ENCODE measurements at regions not wholly inside any gene's neighbourhood (a gene's known extent, or its start where the extent isn't known, plus 50 kb on each side); places are given as distances from the start of the nearest gene placed in this dataset.

DNA sequence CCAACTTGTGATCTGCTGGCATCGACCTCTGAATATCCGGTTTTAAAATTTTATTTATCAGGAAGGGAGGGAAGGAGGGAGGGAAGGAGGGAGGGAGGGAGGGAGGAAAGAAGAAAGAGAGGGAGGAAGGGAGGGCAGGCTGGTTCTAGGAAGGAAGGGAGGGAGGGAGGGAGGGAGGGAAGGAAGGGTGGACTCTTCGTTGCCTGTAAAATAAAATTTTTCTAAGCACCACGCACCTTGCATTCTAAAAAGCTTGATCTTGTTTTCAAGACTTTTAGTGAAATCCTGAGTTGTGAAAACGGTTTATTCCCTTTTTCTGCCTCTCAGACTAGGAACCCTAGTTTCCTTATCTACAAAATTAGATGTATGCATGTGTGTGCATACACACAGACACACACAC is 101.7 kb upstream of the RAP2B start:
- Histone ChIP-seq H3K27ac (ENCODE audit: low read depth, low read length) (no peak overlapping the region), H3K9ac (ENCODE audit: low read depth in 1 of 3, low read length in 3 of 3) (no peak overlapping the region)

DNA sequence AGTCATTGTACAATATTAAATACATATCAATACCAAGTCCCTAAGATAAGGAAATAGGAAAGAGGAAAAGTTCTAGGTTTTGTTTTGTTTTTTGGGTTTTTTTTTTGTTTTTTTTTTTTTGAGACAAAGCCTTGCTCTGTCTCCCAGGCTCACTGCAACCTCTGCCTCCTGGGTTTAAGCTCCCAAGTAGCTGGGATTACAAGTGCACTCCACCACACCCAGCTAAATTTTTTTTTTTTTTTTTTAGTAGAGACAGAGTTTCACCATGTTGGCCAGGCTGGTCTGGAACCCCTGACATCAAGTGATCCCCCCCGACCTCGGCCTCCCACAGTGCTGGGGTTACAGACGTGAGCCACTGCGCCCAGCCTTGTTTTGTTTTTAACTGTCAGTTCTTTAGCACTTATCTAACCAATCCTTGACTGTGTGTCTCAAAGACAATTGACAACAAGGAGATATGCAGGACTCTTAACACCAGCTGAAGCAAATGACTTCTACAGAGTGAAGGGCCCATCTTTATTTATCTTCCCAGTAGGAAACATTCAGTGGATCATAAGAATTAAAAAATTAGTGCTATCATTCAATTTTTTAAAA is 100.0 kb upstream of the RAP2B start:
- H3K27me3 ChIP-seq (ENCODE audit: control insufficient read depth in 3 of 3, insufficient read depth in 3 of 3, low read length in 3 of 3), result no peaks in the 10 kb centered on the region
- H3K9ac ChIP-seq (ENCODE audit: low read depth in 1 of 3, low read length in 3 of 3), result no peak overlapping the region
- H3K27ac ChIP-seq (ENCODE audit: low read depth, low read length), result no peak overlapping the region
- H3K9me3 ChIP-seq (ENCODE audit: control insufficient read depth in 3 of 3, low read length in 3 of 3), result no peaks in the 10 kb centered on the region
- H3K4me1 ChIP-seq (ENCODE audit: control insufficient read depth in 3 of 3, insufficient read depth in 3 of 3, low read length in 3 of 3), result no peaks in the 10 kb centered on the region
- no peaks in the 10 kb centered on the region for H3K36me3 ChIP-seq (ENCODE audit: control insufficient read depth in 3 of 3, insufficient read depth in 3 of 3, low read length in 3 of 3)
- H3K4me3 ChIP-seq (ENCODE audit: low read length in 3 of 3), result no peak overlapping the region

More for the DNA sequence above, 101.7 kb upstream of the RAP2B start:
- Histone ChIP-seq H3K4me3 (ENCODE audit: low read length in 3 of 3) (no peak overlapping the region), H3K36me3 (ENCODE audit: control insufficient read depth in 3 of 3, insufficient read depth in 3 of 3, low read length in 3 of 3) (no peaks in the 10 kb centered on the region), H3K27me3 (ENCODE audit: control insufficient read depth in 3 of 3, insufficient read depth in 3 of 3, low read length in 3 of 3) (no peaks in the 10 kb centered on the region), H3K9me3 (ENCODE audit: control insufficient read depth in 3 of 3, low read length in 3 of 3) (no peaks in the 10 kb centered on the region), H3K4me1 (ENCODE audit: control insufficient read depth in 3 of 3, insufficient read depth in 3 of 3, low read length in 3 of 3) (no peaks in the 10 kb centered on the region)

DNA sequence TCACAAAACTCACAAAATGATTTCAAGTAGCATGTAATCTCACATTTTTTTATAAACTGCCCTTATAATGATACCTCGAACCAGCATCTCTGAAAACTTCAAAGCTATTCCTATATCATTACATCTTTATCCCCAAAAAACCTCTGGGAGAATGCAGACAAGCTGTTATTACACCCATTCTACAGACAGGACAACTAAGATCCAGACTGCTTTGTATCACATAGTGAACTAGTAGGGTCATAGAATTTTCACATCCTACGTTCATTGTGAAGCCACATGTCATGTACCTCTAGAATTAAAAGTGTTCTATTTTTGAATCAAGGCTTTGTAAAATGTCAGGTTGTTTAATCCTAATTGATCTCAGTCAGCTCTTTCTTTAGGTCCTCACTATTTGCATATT is 98.7 kb upstream of the RAP2B start:
- Histone ChIP-seq H3K27me3 (ENCODE audit: control insufficient read depth in 3 of 3, insufficient read depth in 3 of 3, low read length in 3 of 3) (no peaks in the 10 kb centered on the region), H3K27ac (ENCODE audit: low read depth, low read length) (no peak overlapping the region), H3K36me3 (ENCODE audit: control insufficient read depth in 3 of 3, insufficient read depth in 3 of 3, low read length in 3 of 3) (no peaks in the 10 kb centered on the region), H3K4me1 (ENCODE audit: control insufficient read depth in 3 of 3, insufficient read depth in 3 of 3, low read length in 3 of 3) (no peaks in the 10 kb centered on the region), H3K9ac (ENCODE audit: low read depth in 1 of 3, low read length in 3 of 3) (no peak overlapping the region), H3K9me3 (ENCODE audit: control insufficient read depth in 3 of 3, low read length in 3 of 3) (no peaks in the 10 kb centered on the region), H3K4me3 (ENCODE audit: low read length in 3 of 3) (no peak overlapping the region)

DNA sequence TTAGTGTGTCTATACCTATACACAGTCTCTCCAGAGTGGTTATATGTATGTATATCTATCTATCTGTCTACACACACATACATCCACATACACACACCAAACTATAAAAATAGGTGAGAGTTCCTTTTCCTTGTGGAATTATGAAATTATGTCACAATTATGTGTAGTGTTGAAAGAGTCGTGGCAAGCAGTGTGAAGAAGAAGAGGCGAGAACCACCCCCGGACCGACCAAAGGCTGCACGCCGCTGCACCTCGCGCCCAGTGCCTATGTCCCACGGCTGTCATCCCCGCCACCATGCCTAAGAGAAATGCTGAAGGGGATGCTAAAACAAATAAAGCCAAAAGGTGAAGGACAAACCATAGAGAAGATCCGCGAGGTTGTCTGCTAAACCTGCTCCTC is 95.0 kb upstream of the RAP2B start:
- Histone ChIP-seq H3K9me3 (ENCODE audit: control insufficient read depth in 3 of 3, low read length in 3 of 3) (no peaks in the 10 kb centered on the region), H3K9ac (ENCODE audit: low read depth in 1 of 3, low read length in 3 of 3) (no peak overlapping the region), H3K27me3 (ENCODE audit: control insufficient read depth in 3 of 3, insufficient read depth in 3 of 3, low read length in 3 of 3) (no peaks in the 10 kb centered on the region), H3K4me1 (ENCODE audit: control insufficient read depth in 3 of 3, insufficient read depth in 3 of 3, low read length in 3 of 3) (no peaks in the 10 kb centered on the region), H3K36me3 (ENCODE audit: control insufficient read depth in 3 of 3, insufficient read depth in 3 of 3, low read length in 3 of 3) (no peaks in the 10 kb centered on the region), H3K4me3 (ENCODE audit: low read length in 3 of 3) (no peak overlapping the region), H3K27ac (ENCODE audit: low read depth, low read length) (no peak overlapping the region)

DNA sequence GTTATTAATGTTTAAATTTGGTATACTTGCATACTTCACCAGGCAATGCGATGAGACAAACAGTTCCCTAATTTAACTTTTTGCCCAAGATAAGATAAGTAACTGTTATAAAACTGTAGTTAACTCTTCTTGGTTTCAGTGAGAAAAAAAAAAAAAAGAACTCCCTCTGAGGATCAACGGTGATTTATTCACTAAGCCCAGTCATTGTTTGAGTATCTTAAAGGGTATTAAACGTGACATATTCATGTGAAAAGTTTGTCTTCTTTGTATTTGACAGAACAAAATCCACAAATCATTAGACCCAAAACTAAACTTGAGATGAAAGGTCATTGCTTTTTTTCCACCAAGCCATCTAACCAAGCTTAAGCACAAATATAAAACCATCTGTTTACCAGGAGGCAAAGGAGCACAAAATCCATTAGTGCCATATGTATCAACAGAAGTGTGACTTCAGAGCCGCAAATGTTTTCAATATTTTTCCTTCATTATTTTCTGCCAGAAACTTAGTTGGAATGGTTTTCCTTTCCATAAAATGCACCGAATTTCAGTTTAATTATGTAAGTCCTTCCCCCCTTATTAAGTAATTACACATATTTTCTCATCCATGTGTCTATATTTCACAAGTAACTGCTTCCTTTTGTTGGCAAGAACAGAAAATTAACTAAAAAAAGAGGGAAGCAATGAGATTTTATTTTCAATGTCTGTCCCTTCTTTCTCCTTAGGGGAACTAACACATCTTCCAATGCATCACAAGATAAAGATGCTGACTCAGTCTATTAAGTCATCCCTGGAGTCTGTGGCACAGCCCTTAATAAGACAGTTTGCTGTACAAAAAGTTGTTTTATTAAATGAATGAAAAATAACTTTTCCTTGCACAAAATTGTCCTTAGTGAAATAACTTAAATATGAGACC is 92.2 kb upstream of the RAP2B start:
- Histone ChIP-seq H3K9me3 (ENCODE audit: control insufficient read depth in 3 of 3, low read length in 3 of 3) (no peaks in the 10 kb centered on the region), H3K4me3 (ENCODE audit: low read length in 3 of 3) (no peak overlapping the region), H3K9ac (ENCODE audit: low read depth in 1 of 3, low read length in 3 of 3) (no peak overlapping the region), H3K27ac (ENCODE audit: low read depth, low read length) (no peak overlapping the region), H3K27me3 (ENCODE audit: control insufficient read depth in 3 of 3, insufficient read depth in 3 of 3, low read length in 3 of 3) (no peaks in the 10 kb centered on the region), H3K4me1 (ENCODE audit: control insufficient read depth in 3 of 3, insufficient read depth in 3 of 3, low read length in 3 of 3) (no peaks in the 10 kb centered on the region), H3K36me3 (ENCODE audit: control insufficient read depth in 3 of 3, insufficient read depth in 3 of 3, low read length in 3 of 3) (no peaks in the 10 kb centered on the region)

DNA sequence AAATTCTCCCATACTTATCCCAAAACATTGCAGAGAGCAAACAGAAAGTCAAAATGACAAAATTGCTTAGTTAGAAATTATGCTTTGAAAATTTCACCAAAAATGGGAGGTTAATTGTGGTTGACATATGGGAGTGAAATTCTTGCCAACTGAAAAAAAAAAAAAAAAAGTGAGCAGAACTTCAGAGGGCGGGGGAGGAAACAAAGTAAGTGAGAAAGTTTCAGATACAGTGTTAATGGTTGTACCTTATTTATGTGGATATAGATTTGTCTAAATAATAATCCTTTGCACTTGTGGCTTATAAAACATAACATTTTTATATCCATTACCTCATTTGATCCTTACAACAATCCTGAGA is 91.5 kb upstream of the RAP2B start:
- Histone ChIP-seq H3K27ac (ENCODE audit: low read depth, low read length) (no peak overlapping the region), H3K4me3 (ENCODE audit: low read length in 3 of 3) (no peak overlapping the region), H3K36me3 (ENCODE audit: control insufficient read depth in 3 of 3, insufficient read depth in 3 of 3, low read length in 3 of 3) (no peaks in the 10 kb centered on the region), H3K27me3 (ENCODE audit: control insufficient read depth in 3 of 3, insufficient read depth in 3 of 3, low read length in 3 of 3) (no peaks in the 10 kb centered on the region), H3K9me3 (ENCODE audit: control insufficient read depth in 3 of 3, low read length in 3 of 3) (no peaks in the 10 kb centered on the region), H3K9ac (ENCODE audit: low read depth in 1 of 3, low read length in 3 of 3) (no peak overlapping the region), H3K4me1 (ENCODE audit: control insufficient read depth in 3 of 3, insufficient read depth in 3 of 3, low read length in 3 of 3) (no peaks in the 10 kb centered on the region)

DNA sequence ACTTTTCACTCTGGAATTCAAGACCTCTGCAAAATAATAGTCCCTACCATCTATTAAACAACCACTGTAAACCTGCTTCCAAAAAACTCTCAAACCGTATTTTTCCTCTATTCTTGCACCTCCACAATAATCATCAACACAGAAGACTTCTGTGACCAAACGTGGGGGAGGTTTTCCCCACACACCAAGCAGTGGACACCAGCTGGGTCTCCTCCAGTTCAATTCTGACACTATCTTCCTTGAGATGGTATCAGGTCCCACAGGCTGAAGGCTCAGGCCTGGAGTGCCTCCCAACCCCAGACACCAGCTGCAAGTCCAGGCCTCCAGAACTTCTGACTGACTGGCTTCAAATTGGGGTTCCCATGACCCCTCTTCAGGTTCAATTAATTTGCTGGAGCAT is 89.6 kb upstream of the RAP2B start:
- H3K4me1 ChIP-seq (ENCODE audit: control insufficient read depth in 3 of 3, insufficient read depth in 3 of 3, low read length in 3 of 3), result no peaks in the 10 kb centered on the region
- H3K36me3 ChIP-seq (ENCODE audit: control insufficient read depth in 3 of 3, insufficient read depth in 3 of 3, low read length in 3 of 3), result no peaks in the 10 kb centered on the region
- no peak overlapping the region for H3K27ac ChIP-seq (ENCODE audit: low read depth, low read length)
- no peak overlapping the region for H3K4me3 ChIP-seq (ENCODE audit: low read length in 3 of 3)
- no peaks in the 10 kb centered on the region for H3K9me3 ChIP-seq (ENCODE audit: control insufficient read depth in 3 of 3, low read length in 3 of 3)
- H3K27me3 ChIP-seq (ENCODE audit: control insufficient read depth in 3 of 3, insufficient read depth in 3 of 3, low read length in 3 of 3), result no peaks in the 10 kb centered on the region
- H3K9ac ChIP-seq (ENCODE audit: low read depth in 1 of 3, low read length in 3 of 3), result no peak overlapping the region

DNA sequence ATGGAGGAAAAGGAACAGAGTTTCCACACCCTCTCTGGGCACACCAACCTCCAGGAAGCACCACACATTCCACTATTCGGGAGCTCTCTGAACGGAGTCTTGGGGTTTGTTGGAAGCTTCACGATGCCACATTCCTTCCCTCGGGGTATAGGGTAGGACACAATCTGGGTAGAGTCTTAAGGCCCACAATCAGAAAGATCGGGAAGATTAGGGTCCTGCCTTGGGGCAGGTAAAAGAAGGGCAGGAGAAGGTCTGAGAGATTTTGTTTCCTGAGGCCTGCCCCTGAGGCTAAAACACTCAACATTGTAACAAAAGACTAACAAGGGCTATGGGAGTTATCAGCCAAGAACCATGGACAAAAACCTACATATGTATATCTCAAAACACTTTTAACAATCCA is 89.2 kb upstream of the RAP2B start:
- Histone ChIP-seq H3K27ac (ENCODE audit: low read depth, low read length) (no peak overlapping the region), H3K4me3 (ENCODE audit: low read length in 3 of 3) (no peak overlapping the region), H3K9me3 (ENCODE audit: control insufficient read depth in 3 of 3, low read length in 3 of 3) (no peaks in the 10 kb centered on the region), H3K36me3 (ENCODE audit: control insufficient read depth in 3 of 3, insufficient read depth in 3 of 3, low read length in 3 of 3) (no peaks in the 10 kb centered on the region), H3K9ac (ENCODE audit: low read depth in 1 of 3, low read length in 3 of 3) (no peak overlapping the region), H3K4me1 (ENCODE audit: control insufficient read depth in 3 of 3, insufficient read depth in 3 of 3, low read length in 3 of 3) (no peaks in the 10 kb centered on the region), H3K27me3 (ENCODE audit: control insufficient read depth in 3 of 3, insufficient read depth in 3 of 3, low read length in 3 of 3) (no peaks in the 10 kb centered on the region)

DNA sequence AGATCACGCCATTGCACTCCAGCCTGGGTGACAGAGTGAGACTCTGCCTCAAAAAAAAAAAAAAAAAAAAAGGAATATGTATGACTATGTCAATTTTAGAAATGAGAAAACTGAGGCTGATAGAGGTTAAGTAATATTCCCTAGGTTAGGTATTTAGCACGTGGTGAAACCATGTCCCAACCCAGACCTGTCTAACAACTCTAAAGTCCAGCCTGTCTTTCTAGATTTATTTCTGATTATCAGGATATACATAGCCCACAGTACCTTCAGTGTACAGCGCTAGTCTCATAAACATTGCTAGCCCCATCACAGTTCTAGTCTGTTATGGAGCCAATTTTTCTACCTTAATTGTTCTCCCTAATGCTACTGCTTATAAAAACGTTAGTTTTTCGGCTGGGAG is 88.4 kb upstream of the RAP2B start:
- Histone ChIP-seq H3K4me1 (ENCODE audit: control insufficient read depth in 3 of 3, insufficient read depth in 3 of 3, low read length in 3 of 3) (no peaks in the 10 kb centered on the region), H3K27ac (ENCODE audit: low read depth, low read length) (no peak overlapping the region), H3K4me3 (ENCODE audit: low read length in 3 of 3) (no peak overlapping the region), H3K9me3 (ENCODE audit: control insufficient read depth in 3 of 3, low read length in 3 of 3) (no peaks in the 10 kb centered on the region), H3K9ac (ENCODE audit: low read depth in 1 of 3, low read length in 3 of 3) (no peak overlapping the region), H3K27me3 (ENCODE audit: control insufficient read depth in 3 of 3, insufficient read depth in 3 of 3, low read length in 3 of 3) (no peaks in the 10 kb centered on the region), H3K36me3 (ENCODE audit: control insufficient read depth in 3 of 3, insufficient read depth in 3 of 3, low read length in 3 of 3) (no peaks in the 10 kb centered on the region)

DNA sequence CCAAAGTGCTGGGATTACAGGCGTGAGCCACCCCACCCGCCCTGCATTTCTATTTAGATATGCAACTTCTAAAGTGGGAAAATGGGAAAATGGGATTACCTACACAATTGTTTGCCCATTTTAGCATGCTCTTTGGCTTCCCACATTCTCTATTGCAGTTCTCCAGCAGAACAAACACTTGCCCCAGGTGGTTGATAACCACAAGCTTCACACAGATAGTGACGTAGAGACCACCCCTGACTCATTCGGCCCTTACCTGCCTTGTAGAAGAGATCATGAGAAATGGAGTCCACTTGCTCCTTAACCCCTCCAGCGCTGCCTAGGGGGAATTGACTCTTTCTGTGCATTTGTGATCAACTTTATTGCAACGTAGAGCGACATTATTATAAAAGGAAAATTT is 83.2 kb upstream of the RAP2B start:
- Histone ChIP-seq H3K9me3 (ENCODE audit: control insufficient read depth in 3 of 3, low read length in 3 of 3) (no peaks in the 10 kb centered on the region), H3K27ac (ENCODE audit: low read depth, low read length) (no peak overlapping the region), H3K9ac (ENCODE audit: low read depth in 1 of 3, low read length in 3 of 3) (no peak overlapping the region), H3K36me3 (ENCODE audit: control insufficient read depth in 3 of 3, insufficient read depth in 3 of 3, low read length in 3 of 3) (no peaks in the 10 kb centered on the region), H3K27me3 (ENCODE audit: control insufficient read depth in 3 of 3, insufficient read depth in 3 of 3, low read length in 3 of 3) (no peaks in the 10 kb centered on the region), H3K4me3 (ENCODE audit: low read length in 3 of 3) (no peak overlapping the region), H3K4me1 (ENCODE audit: control insufficient read depth in 3 of 3, insufficient read depth in 3 of 3, low read length in 3 of 3) (no peaks in the 10 kb centered on the region)

Data from skeletal muscle tissue (tissue), 3 donors.